OCI-LY1 (cell line): ENCODE measurements at regions not wholly inside any gene's neighbourhood (a gene's known extent, or its start where the extent isn't known, plus 50 kb on each side); places are given as distances from the start of the nearest gene placed in this dataset.

Experiments used
- EZH2 ChIP-seq: fragments of 200-600 bp; sonication (generic), shearing (Covaris generic); IDR thresholded peaks from 2 replicates; pipeline ENCODE4 v1.8.0; 2017; ENCODE audit warnings: borderline replicate concordance, mixed run types, mild to moderate bottlenecking, antibody characterized with exemption, low read length, moderate library complexity, mixed read lengths
- TF ChIP-seq, protein P1 (sequence below): fragments of 200-600 bp; sonication (generic), shearing (Covaris generic); IDR thresholded peaks from 2 replicates; pipeline ENCODE4 v1.5.1; 2017; ENCODE audit warnings: mild to moderate bottlenecking, antibody characterized with exemption, low read length, moderate library complexity, mixed read lengths

DNA sequence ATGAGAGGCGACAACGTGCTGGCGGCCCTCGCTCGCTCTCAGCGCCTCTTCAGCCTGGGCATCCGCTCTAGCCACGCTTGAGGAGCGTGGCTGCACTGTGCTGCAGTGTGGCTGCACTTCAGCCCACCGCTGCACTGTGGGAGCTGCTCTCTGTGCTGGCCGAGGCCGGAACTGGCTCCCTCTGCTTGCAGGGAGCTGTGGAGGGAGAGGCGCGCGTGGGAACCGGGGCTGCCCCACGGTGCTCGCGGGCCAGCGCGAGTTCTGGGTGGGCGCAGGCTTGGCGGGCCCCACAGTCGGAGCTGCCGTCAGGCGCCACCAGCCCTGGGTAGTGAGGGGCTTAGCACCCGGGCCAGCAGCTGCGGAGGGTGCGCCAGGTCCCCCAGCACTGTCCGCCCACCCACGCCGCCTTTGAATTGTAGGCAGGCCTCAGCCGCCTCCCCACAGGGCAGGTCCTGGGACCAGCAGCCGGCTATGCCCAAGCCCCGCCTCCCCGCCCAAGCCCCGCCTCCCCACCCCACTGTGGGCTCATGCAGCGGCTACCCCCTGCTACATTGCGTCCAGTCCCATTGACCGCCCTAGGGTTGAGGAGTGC is 974.2 kb downstream of the FSCB start:
- TF ChIP-seq, protein P1, sequence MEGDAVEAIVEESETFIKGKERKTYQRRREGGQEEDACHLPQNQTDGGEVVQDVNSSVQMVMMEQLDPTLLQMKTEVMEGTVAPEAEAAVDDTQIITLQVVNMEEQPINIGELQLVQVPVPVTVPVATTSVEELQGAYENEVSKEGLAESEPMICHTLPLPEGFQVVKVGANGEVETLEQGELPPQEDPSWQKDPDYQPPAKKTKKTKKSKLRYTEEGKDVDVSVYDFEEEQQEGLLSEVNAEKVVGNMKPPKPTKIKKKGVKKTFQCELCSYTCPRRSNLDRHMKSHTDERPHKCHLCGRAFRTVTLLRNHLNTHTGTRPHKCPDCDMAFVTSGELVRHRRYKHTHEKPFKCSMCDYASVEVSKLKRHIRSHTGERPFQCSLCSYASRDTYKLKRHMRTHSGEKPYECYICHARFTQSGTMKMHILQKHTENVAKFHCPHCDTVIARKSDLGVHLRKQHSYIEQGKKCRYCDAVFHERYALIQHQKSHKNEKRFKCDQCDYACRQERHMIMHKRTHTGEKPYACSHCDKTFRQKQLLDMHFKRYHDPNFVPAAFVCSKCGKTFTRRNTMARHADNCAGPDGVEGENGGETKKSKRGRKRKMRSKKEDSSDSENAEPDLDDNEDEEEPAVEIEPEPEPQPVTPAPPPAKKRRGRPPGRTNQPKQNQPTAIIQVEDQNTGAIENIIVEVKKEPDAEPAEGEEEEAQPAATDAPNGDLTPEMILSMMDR = no peak
- TF ChIP-seq EZH2 = no peak
